ENCODE measurements at regions not wholly inside any gene's neighbourhood (a gene's known extent, or its start where the extent isn't known, plus 50 kb on each side); places are given as distances from the start of the nearest gene placed in this dataset.

GRCh38 chr4:152207378-152207720 lies 328.5 kb downstream of the FBXW7 start:
- no peak overlapping the region for H3K27ac ChIP-seq (ENCODE audit: low read depth, low read length)
- no peaks in the 10 kb centered on the region for H3K4me1 ChIP-seq (ENCODE audit: control insufficient read depth in 1 of 2, insufficient read depth in 2 of 2, low read length in 2 of 2)
- no peak overlapping the region for H3K9ac ChIP-seq (ENCODE audit: low read length)
- DNase-seq (ENCODE audit: low read depth, low spot score) (no peak), ATAC-seq (no peak)
- ChIA-PET RAD21 (ENCODE audit: low non-redundant PET in 1 of 2, low total read pairs in 2 of 2, uncharacterized antibody in 2 of 2, unreplicated experiment in 2 of 2) (no interaction called here), POLR2A (no interaction called here), CTCF (no interaction called here)
- H3K9me3 ChIP-seq (ENCODE audit: control insufficient read depth in 1 of 2, insufficient read depth in 1 of 2, low read depth in 1 of 2, low read length in 2 of 2) = no peaks in the 10 kb centered on the region
- no peak overlapping the region for H3K4me2 ChIP-seq (ENCODE audit: low read length)
- H4K20me1 ChIP-seq (ENCODE audit: insufficient read depth) = no peaks in the 10 kb centered on the region
- H3K79me2 ChIP-seq (ENCODE audit: insufficient read depth, low read length) = no peaks in the 10 kb centered on the region
- H3K36me3 ChIP-seq (ENCODE audit: control insufficient read depth in 1 of 2, insufficient read depth in 2 of 2, low read length in 2 of 2) = no peaks in the 10 kb centered on the region
- H3K27me3 ChIP-seq (ENCODE audit: insufficient read depth, low read length) = 0 out of 2 replicates have a peak, but pooled peaks cover 4% of the 10 kb centered on the region
- no TSS peak for BruUV-seq (replicated peaks)
- intact Hi-C loops (cut with micrococcal nuclease) = no loop called here
- no peak overlapping the region for H2AFZ ChIP-seq (ENCODE audit: low read depth, low read length, poor library complexity, severe bottlenecking)
- H3K4me3 ChIP-seq (replicated peaks in 1 of 2; ENCODE audit: low read depth in 1 of 2, low read length in 2 of 2) = no peak overlapping the region
- no peaks in the 10 kb centered on the region for H3K9me2 ChIP-seq (ENCODE audit: insufficient read depth)
- no peak for TF ChIP-seq CEBPB (IDR thresholded peaks at IDR 0.05; ENCODE audit: low read depth)
- TF ChIP-seq SP1 (IDR thresholded peaks at IDR 0.05; ENCODE audit: low read depth) = no peak
- TF ChIP-seq ELF1 (IDR thresholded peaks at IDR 0.05; ENCODE audit: borderline replicate concordance, low read depth) = no peak
- no peak for TF ChIP-seq FOSL1 (IDR thresholded peaks at IDR 0.05; ENCODE audit: low read depth)
- no peak for TF ChIP-seq ATF3 (IDR thresholded peaks at IDR 0.05)

- Histone ChIP-seq H3K79me2 (ENCODE audit: insufficient read depth, low read length) (no peaks in the 10 kb centered on the region), H4K20me1 (ENCODE audit: insufficient read depth) (no peaks in the 10 kb centered on the region), H2AFZ (ENCODE audit: low read depth, low read length, poor library complexity, severe bottlenecking) (no peak overlapping the region), H3K4me1 (ENCODE audit: control insufficient read depth in 1 of 2, insufficient read depth in 2 of 2, low read length in 2 of 2) (no peaks in the 10 kb centered on the region), H3K27ac (ENCODE audit: low read depth, low read length) (no peak overlapping the region), H3K27me3 (ENCODE audit: insufficient read depth, low read length) (0 out of 2 replicates have a peak, but pooled peaks cover 4% of the 10 kb centered on the region), H3K36me3 (ENCODE audit: control insufficient read depth in 1 of 2, insufficient read depth in 2 of 2, low read length in 2 of 2) (no peaks in the 10 kb centered on the region), H3K9me3 (ENCODE audit: control insufficient read depth in 1 of 2, insufficient read depth in 1 of 2, low read depth in 1 of 2, low read length in 2 of 2) (no peaks in the 10 kb centered on the region), H3K9ac (ENCODE audit: low read length) (no peak overlapping the region), H3K4me2 (ENCODE audit: low read length) (no peak overlapping the region), H3K4me3 (replicated peaks in 1 of 2; ENCODE audit: low read depth in 1 of 2, low read length in 2 of 2) (no peak overlapping the region), H3K9me2 (ENCODE audit: insufficient read depth) (no peaks in the 10 kb centered on the region)
- TF ChIP-seq ELF1 (IDR thresholded peaks at IDR 0.05; ENCODE audit: borderline replicate concordance, low read depth) = no peak
- no peak for TF ChIP-seq FOSL1 (IDR thresholded peaks at IDR 0.05; ENCODE audit: low read depth)
- TF ChIP-seq RAD21 (IDR thresholded peaks at IDR 0.05; ENCODE audit: low read depth) = no peak
- no peak for TF ChIP-seq SRF (IDR thresholded peaks at IDR 0.05; ENCODE audit: low read depth)
- no peak for TF ChIP-seq TCF7L2 (IDR thresholded peaks at IDR 0.05; ENCODE audit: borderline replicate concordance, extremely low read depth, insufficient read depth, insufficient read length)
- no peak for TF ChIP-seq SIN3A (IDR thresholded peaks at IDR 0.05; ENCODE audit: low read depth)
- TF ChIP-seq SP1 (IDR thresholded peaks at IDR 0.05; ENCODE audit: low read depth) = no peak
- no peak for TF ChIP-seq ZBTB33 (IDR thresholded peaks at IDR 0.05; ENCODE audit: extremely low read depth, insufficient replicate concordance, low read length)
- TF ChIP-seq MAX (IDR thresholded peaks at IDR 0.05) = no peak
- TF ChIP-seq POLR2AphosphoS5 (IDR thresholded peaks at IDR 0.05; ENCODE audit: low read depth, low read length) = no peak
- CTCF ChIA-PET = no interaction called here
- intact Hi-C loops (cut with micrococcal nuclease) = no loop called here
- POLR2A ChIA-PET = no interaction called here
- BruUV-seq (replicated peaks) = no TSS peak
- no peak for DNase-seq (ENCODE audit: low read depth, low spot score)
- RAD21 ChIA-PET (ENCODE audit: low non-redundant PET in 1 of 2, low total read pairs in 2 of 2, uncharacterized antibody in 2 of 2, unreplicated experiment in 2 of 2) = no interaction called here
- no peak for ATAC-seq
Measured at GRCh38 chr4:152206646-152207377, 329.1 kb downstream of the FBXW7 start.
